Cardiac fibroblast (primary cell): ENCODE measurements at regions not wholly inside any gene's neighbourhood (a gene's known extent, or its start where the extent isn't known, plus 50 kb on each side); places are given as distances from the start of the nearest gene placed in this dataset.

ENCODE experiments used
- DNase-seq, 2 donors: peaks; one replicate each; pipeline versions ENCODE4 v3.0.0 to v3.0.0-alpha.2; 2010; ENCODE audit warnings: low read depth in 2 of 2
- H3K4me3 ChIP-seq, 2 donors: replicated peaks in 1 of 2; 1 replicate in 1 of 2; 2 replicates in 1 of 2; pipeline ENCODE4 v1.5.1; 2011; ENCODE audit warnings: low read depth in 2 of 2, low read length in 2 of 2, mild to moderate bottlenecking in 2 of 2, moderate library complexity in 1 of 2
- CTCF ChIP-seq: IDR thresholded peaks from one replicate; pipeline ENCODE4 v1.5.1; 2011; ENCODE audit warnings: low read depth, mild to moderate bottlenecking, low read length, inconsistent platforms

GRCh38 chr9:26477963-26478362 is 414.6 kb downstream of the CAAP1 start:
- no peak for TF ChIP-seq CTCF
- H3K4me3 ChIP-seq = no peak overlapping the region
- DNase-seq = no peak

DNA sequence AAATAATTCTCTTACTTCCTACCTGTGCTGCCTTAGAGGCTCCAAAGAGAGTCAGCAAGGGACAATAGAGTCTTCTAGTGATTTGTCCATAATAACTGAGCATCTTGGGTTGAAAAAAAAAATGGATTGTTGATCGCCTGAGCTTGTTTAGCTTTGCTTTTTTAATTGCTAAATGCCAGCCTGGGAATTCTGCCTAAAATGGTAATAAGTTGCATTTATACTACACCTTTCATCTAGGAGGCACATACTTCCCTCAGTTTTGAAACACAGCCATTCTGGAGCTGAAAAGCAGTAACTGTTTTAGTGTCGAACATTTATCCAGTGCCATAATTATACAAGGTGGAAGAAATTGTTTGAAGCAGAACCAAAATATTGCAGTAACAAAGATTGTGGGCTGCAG is 421.3 kb downstream of the CAAP1 start:
- no peak overlapping the region for H3K4me3 ChIP-seq
- no peak for TF ChIP-seq CTCF
- DNase-seq = no peak

GRCh38 chr9:26470284-26470683 is 422.3 kb downstream of the CAAP1 start:
- TF ChIP-seq CTCF = no peak
- H3K4me3 ChIP-seq = no peak overlapping the region
- DNase-seq = no peak

DNA sequence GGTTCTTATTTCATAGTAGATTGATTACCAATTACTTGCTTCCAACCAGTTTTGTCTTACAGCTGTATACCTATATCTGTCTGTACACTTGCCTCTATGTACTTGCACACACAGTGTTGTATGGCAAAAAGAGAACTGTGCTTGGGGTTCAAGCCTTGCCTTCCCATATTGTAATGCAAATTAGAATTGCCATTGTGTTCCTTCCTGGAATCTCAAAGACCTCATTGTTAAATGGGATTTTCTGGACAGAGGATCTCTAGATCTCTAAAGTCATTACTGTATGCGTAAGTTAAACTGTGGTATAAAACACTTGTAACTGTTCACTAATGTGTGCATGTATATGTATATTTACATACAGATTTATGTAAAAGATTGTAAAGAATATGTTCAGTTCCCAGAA is 428.8 kb downstream of the CAAP1 start:
- no peak for TF ChIP-seq CTCF
- DNase-seq = no peak
- H3K4me3 ChIP-seq = no peak overlapping the region

- TF ChIP-seq CTCF = no peak
- no peak for DNase-seq
Measured at GRCh38 chr9:26462751-26463150, 429.9 kb downstream of the CAAP1 start.

GRCh38 chr9:26462213-26462612 is 430.4 kb downstream of the CAAP1 start:
- H3K4me3 ChIP-seq = no peak overlapping the region
- peak in 1 of 2 donors; percentile 0 for DNase-seq
- TF ChIP-seq CTCF = no peak

More at GRCh38 chr9:26462751-26463150, 429.9 kb downstream of the CAAP1 start:
- H3K4me3 ChIP-seq = no peak overlapping the region

DNA sequence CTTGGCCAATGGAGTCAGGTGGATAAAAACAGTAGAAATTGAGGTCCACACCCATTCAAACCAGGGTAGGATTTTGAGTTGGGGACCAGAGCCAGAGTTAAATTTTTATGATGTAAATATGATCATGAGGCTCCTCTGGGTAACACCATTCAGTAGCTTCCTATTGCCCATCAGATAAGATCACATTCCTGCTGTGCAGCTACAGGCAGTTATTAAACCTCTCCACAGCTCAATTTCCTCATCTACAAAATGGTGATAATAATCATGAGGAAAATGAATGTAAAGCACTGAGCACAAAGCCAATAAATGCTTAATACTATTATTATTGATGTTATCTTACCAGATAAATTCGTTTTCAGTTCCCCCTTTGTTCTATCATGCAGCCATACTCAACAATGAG is 432.0 kb downstream of the CAAP1 start:
- H3K4me3 ChIP-seq = no peak overlapping the region
- DNase-seq = no peak
- TF ChIP-seq CTCF = no peak
